GM23338 (cell line): ENCODE measurements at regions not wholly inside any gene's neighbourhood (a gene's known extent, or its start where the extent isn't known, plus 50 kb on each side); places are given as distances from the start of the nearest gene placed in this dataset.

Source experiments
- CTCF ChIP-seq, 2 experiments: fragments of 200-600 bp in 1 of 2; sonication (generic) in 1 of 2; conservative IDR thresholded peaks; 2 replicates each; pipeline versions ENCODE4 v1.5.1 to v1.6.1; 2016 to 2017; ENCODE audit warnings: antibody characterized with exemption in 2 of 2, low read depth in 2 of 2, mild to moderate bottlenecking in 2 of 2, moderate library complexity in 1 of 2
- EZH2 ChIP-seq: fragments of 200-600 bp; sonication (generic); IDR thresholded peaks from one replicate; pipeline ENCODE4 v1.8.0; 2017; ENCODE audit warnings: antibody characterized with exemption, mild to moderate bottlenecking, low read depth; ENCODE audit not compliant: unreplicated experiment
- POLR2AphosphoS5 ChIP-seq: IDR thresholded peaks from 2 replicates; pipeline ENCODE4 v1.6.1; 2016; ENCODE audit warnings: antibody characterized with exemption, low read depth
- REST ChIP-seq: IDR thresholded peaks from one replicate; pipeline ENCODE4 v1.6.1; 2018; ENCODE audit warnings: antibody characterized with exemption; ENCODE audit not compliant: unreplicated experiment

GRCh38 chr1:192524223-192524622 is 51.4 kb upstream of the RGS1 start:
- TF ChIP-seq CTCF (conservative IDR thresholded peaks at IDR 0.05; ENCODE audit: low read depth in 2 of 2) = no peak
- TF ChIP-seq POLR2AphosphoS5 = no peak
- no peak for TF ChIP-seq EZH2
- no peak for TF ChIP-seq REST
